ENCODE measurements at regions not wholly inside any gene's neighbourhood (a gene's known extent, or its start where the extent isn't known, plus 50 kb on each side); places are given as distances from the start of the nearest gene placed in this dataset.

DNA sequence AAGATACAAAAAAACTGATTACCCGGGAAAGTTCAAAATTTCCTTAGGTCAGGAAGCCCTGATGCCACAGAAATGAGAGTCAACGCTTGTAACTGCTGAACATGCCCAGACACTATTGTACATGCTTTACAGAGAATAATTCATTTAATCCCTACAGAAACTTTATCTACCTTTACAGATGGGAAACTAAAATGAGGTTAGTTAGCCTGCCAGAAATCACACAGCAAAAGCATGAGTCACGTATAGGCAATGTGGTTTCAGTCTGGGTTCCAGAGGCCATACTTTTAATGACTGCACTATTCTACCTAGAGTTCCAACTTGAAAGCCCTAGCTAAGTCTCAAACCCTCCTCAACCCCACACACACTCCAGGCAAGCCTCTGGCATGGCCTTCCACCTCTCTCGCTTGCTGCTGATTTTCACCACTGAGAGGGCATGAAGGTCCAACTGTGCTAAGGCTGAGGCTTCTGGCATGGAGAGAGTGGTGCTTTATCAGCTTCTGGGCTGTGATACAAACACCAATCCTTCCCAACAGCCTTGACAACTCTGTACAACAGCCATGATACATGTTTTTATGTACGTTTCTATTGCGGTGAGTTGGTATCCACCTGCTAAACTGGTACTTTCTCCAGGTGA lies 1011.2 kb upstream of the GHITM start:
- Histone ChIP-seq H3K36me3 (no peaks in the 10 kb centered on the region), H3K27ac (no peak overlapping the region), H3K27me3 (ENCODE audit: insufficient read depth, low read depth, severe bottlenecking) (no peaks in the 10 kb centered on the region), H3K9me3 (ENCODE audit: severe bottlenecking) (no peaks in the 10 kb centered on the region), H3K4me3 (ENCODE audit: low read depth, low read length) (no peak overlapping the region)
- no peak for DNase-seq
- no peak for TF ChIP-seq CTCF (IDR thresholded peaks at IDR 0.05; ENCODE audit: low read depth, low read length)

DNA sequence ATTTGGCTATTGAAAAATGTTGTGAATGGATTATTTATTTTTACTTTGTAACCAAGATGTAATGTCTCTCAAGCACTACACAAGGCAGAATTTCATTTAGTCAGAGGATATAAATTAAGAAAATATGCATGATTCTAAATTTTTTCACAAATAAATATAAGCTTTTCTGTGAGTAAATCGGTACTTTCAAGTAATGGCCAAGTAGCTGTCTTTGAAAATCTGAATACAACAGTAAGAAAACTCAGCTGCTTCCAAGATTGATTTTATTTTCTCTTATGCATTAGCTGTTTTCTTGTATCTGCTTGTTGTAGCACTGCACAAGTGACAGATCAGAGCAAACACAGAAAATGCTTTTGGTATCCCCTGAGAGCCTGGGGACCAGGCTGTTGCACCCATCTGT lies 998.5 kb upstream of the GHITM start:
- H3K27me3 ChIP-seq (ENCODE audit: insufficient read depth, low read depth, severe bottlenecking) = no peaks in the 10 kb centered on the region
- H3K36me3 ChIP-seq = no peaks in the 10 kb centered on the region
- H3K27ac ChIP-seq = no peak overlapping the region
- H3K9me3 ChIP-seq (ENCODE audit: severe bottlenecking) = no peaks in the 10 kb centered on the region
- no peak for TF ChIP-seq CTCF (IDR thresholded peaks at IDR 0.05; ENCODE audit: low read depth, low read length)
- no peak overlapping the region for H3K4me3 ChIP-seq (ENCODE audit: low read depth, low read length)
- no peak for DNase-seq

DNA sequence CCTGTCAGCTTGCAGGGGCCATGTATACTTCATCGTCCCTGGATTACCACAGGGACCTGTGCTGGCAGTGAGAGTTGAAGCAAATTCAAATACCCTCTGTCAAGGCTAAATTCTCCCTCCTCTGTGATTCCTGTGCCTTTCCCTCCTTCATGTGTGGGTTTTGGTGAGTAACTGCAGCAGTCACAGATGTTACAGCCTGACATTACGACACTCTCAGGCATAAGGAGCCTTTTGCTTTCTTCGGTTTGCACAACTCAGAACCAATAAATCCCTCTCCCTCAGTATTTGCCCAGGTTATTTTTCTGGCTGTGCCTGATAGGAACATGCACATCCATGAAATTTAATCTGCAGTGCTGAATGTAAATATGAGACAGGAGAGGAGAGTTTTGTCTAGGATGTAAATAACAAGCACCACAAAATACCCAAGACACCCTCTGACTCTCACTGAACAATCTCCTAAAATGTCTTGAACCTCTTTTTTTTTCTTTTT lies 997.2 kb upstream of the GHITM start:
- DNase-seq = no peak
- no peaks in the 10 kb centered on the region for H3K9me3 ChIP-seq (ENCODE audit: severe bottlenecking)
- H3K27me3 ChIP-seq (ENCODE audit: insufficient read depth, low read depth, severe bottlenecking) = no peaks in the 10 kb centered on the region
- no peak overlapping the region for H3K27ac ChIP-seq
- no peak overlapping the region for H3K4me3 ChIP-seq (ENCODE audit: low read depth, low read length)
- TF ChIP-seq CTCF (IDR thresholded peaks at IDR 0.05; ENCODE audit: low read depth, low read length) = no peak
- H3K36me3 ChIP-seq = no peaks in the 10 kb centered on the region

DNA sequence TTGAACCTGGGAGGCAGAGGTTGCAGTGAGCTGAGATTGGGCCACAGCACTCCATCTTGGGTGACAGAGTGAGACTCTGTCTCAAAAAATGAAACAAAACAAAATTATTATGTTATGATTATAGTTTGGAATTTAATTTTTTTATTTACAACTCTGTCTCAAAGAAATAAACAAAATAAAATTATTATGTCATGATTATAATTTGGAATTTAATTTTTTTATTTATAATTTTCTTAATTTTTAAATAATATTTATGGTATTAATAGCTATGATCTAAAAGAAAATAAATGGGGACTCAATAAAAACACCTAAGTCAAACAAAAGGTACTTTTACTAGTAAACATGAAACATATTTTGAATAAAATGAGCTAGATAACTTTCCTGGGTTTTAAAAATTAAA lies 994.8 kb upstream of the GHITM start:
- no peaks in the 10 kb centered on the region for H3K9me3 ChIP-seq (ENCODE audit: severe bottlenecking)
- no peaks in the 10 kb centered on the region for H3K27me3 ChIP-seq (ENCODE audit: insufficient read depth, low read depth, severe bottlenecking)
- no peak for DNase-seq
- no peak overlapping the region for H3K27ac ChIP-seq
- no peak overlapping the region for H3K4me3 ChIP-seq (ENCODE audit: low read depth, low read length)
- no peaks in the 10 kb centered on the region for H3K36me3 ChIP-seq
- no peak for TF ChIP-seq CTCF (IDR thresholded peaks at IDR 0.05; ENCODE audit: low read depth, low read length)

- H3K4me3 ChIP-seq (ENCODE audit: low read depth, low read length) = peak overlapping the region; percentile 63
- H3K9me3 ChIP-seq (ENCODE audit: severe bottlenecking) = no peaks in the 10 kb centered on the region
- DNase-seq = peak; percentile 76
- no peaks in the 10 kb centered on the region for H3K36me3 ChIP-seq
- peak overlapping the region; percentile 51 for H3K27ac ChIP-seq
- H3K27me3 ChIP-seq (ENCODE audit: insufficient read depth, low read depth, severe bottlenecking) = no peaks in the 10 kb centered on the region
- TF ChIP-seq CTCF (IDR thresholded peaks at IDR 0.05; ENCODE audit: low read depth, low read length) = no peak
Measured at GRCh38 chr10:83153714-83154113, 985.6 kb upstream of the GHITM start.

- H3K4me3 ChIP-seq (ENCODE audit: low read depth, low read length) = no peak overlapping the region
- TF ChIP-seq CTCF (IDR thresholded peaks at IDR 0.05; ENCODE audit: low read depth, low read length) = no peak
- DNase-seq = no peak
- no peak overlapping the region for H3K27ac ChIP-seq
- H3K27me3 ChIP-seq (ENCODE audit: insufficient read depth, low read depth, severe bottlenecking) = no peaks in the 10 kb centered on the region
- no peaks in the 10 kb centered on the region for H3K9me3 ChIP-seq (ENCODE audit: severe bottlenecking)
- H3K36me3 ChIP-seq = no peaks in the 10 kb centered on the region
Measured at GRCh38 chr10:83164156-83164555, 975.2 kb upstream of the GHITM start.
